ENCODE measurements at regions not wholly inside any gene's neighbourhood (a gene's known extent, or its start where the extent isn't known, plus 50 kb on each side); places are given as distances from the start of the nearest gene placed in this dataset. TPM values are rescaled to one million over a fixed set of nuclear protein-coding genes. Genes with fewer than 3 reads are reported as not detected.

DNA sequence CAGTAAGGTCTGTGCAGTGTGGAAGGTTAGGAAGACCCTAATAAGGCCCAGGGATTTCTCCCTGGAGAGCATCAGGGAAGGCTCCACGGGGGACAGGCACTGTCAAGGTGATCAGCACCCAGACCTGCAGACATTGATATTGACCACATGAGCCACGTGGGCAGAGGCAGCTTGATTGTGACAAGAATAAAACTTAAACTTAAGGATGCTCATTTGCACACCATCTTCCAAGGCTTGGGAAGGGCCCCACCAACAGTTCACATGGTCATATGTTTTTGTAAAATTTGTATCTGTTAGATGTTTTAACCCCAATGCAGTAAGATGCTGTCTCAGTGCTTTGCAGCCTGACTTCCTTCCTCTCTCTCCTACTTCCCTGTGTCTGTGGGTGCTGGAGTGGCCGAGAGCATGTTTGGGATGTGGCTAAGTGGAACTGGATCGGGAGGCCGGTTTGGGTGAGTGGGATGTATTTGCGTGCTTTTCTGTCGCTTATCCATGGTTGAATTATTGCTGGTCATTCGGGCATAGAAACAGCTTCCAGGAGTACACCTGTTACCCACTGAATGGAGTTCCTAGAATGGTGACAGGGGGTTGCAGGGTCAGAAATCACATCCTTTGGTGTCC is 49.8 kb upstream of the OLIG2 start:
- Histone ChIP-seq H2AFZ (replicated peaks; ENCODE audit: low read length, poor library complexity) (no peak overlapping the region), H3K18ac (ENCODE audit: low read depth, low read length) (no peak overlapping the region), H3K9me1 (ENCODE audit: insufficient read depth, low read length) (no peaks in the 10 kb centered on the region), H4K5ac (ENCODE audit: low read depth, low read length) (no peak overlapping the region), H3K4ac (ENCODE audit: low read depth, low read length) (no peak overlapping the region), H3K14ac (replicated peaks; ENCODE audit: low read depth, low read length) (no peak overlapping the region), H3K4me2 (ENCODE audit: low read depth, low read length) (no peak overlapping the region), H4K20me1 (ENCODE audit: insufficient read depth, low read length) (no peaks in the 10 kb centered on the region), H3K9me3 (ENCODE audit: control insufficient read depth, insufficient read depth, low read length) (no peaks in the 10 kb centered on the region), H2BK20ac (ENCODE audit: low read depth, low read length) (no peak overlapping the region), H3K27me3 (ENCODE audit: control insufficient read depth, insufficient read depth, low read length) (peaks cover 18% of the 10 kb centered on the region), H3K56ac (ENCODE audit: extremely low read depth, insufficient read depth, low read length) (no peak overlapping the region), H3K79me1 (ENCODE audit: low read depth in 1 of 2, low read length in 2 of 2) (no peaks in the 10 kb centered on the region), H4K8ac (ENCODE audit: low read depth in 2 of 2, low read length in 2 of 2) (no peak overlapping the region), H3K36me3 (ENCODE audit: control insufficient read depth, insufficient read depth, low read length) (no peaks in the 10 kb centered on the region), H4K91ac (ENCODE audit: insufficient read depth, low read depth, low read length) (no peak overlapping the region), H2AK5ac (ENCODE audit: low read depth, low read length) (no peak overlapping the region), H2BK5ac (ENCODE audit: low read depth, low read length, poor library complexity, severe bottlenecking) (no peak overlapping the region), H3K4me3 (ENCODE audit: insufficient read depth, low read depth, low read length) (no peak overlapping the region), H3K27ac (ENCODE audit: insufficient read depth, low read length) (no peak overlapping the region), H2AK9ac (replicated peaks; ENCODE audit: low read depth, low read length, poor library complexity) (no peak overlapping the region), H3K9ac (ENCODE audit: low read depth, low read length) (no peak overlapping the region), H2BK15ac (ENCODE audit: low read depth, low read length) (no peak overlapping the region), H2BK120ac (ENCODE audit: low read depth, low read length) (no peak overlapping the region), H3K23ac (ENCODE audit: low read depth, low read length) (no peak overlapping the region), H3K4me1 (ENCODE audit: control insufficient read depth, insufficient read depth, low read length) (no peaks in the 10 kb centered on the region)
- CTCF ChIA-PET = no interaction called here
- ATAC-seq (ENCODE audit: low read depth) (no peak), DNase-seq (no peak)
- TF ChIP-seq FOS (IDR thresholded peaks at IDR 0.05; ENCODE audit: low read depth, low read length) = no peak
- no peak for TF ChIP-seq RCOR1 (IDR thresholded peaks at IDR 0.05; ENCODE audit: insufficient replicate concordance, low read length)
- TF ChIP-seq BHLHE40 (IDR thresholded peaks at IDR 0.05; ENCODE audit: low read depth, low read length) = no peak
- dilution Hi-C loops (cut with HindIII; ENCODE audit: low sequenced_read_pairs, unreplicated experiment) = no loop called here
- in situ Hi-C loops (cut with MboI; ENCODE audit: low sequenced_read_pairs) = loop anchor here (25.0 kb wide), 1 partner anchor 486 kb away; no protein-coding TSS in a partner anchor
- BruUV-seq (replicated peaks) = no TSS peak
- WGBS, 2 experiments (ENCODE audit: extremely low coverage in 2 of 2, insufficient read length in 1 of 2) = 100% methylated on average over 2 of the region's 8 CpGs; no CpG with 5 or more reads in 1 of the 2 experiments
- POLR2A ChIA-PET (ENCODE audit: unreplicated experiment) = no interaction called here
- intact Hi-C loops (cut with micrococcal nuclease) = no loop called here

Small RNA genes lying in the stretch of these regions (microRNA-seq; reads per million reads assigned to microRNA genes)
- gene RF00156 (ENCODE audit: insufficient read depth, insufficient read length) = not detected

Small RNA genes lying in the stretch of these regions (small RNA-seq; reads per million reads assigned to genes)
- 0 to 0.18 (median 0) reads per million in 5 experiments for gene RF00156

Measured in IMR-90 (cell line).